Type B pancreatic cell (in vitro differentiated cells): ENCODE measurements at regions not wholly inside any gene's neighbourhood (a gene's known extent, or its start where the extent isn't known, plus 50 kb on each side); places are given as distances from the start of the nearest gene placed in this dataset.

ENCODE experiments used
- DNase-seq: peaks from one replicate; pipeline ENCODE4 v3.0.0; 2021; ENCODE audit warnings: mixed read lengths; ENCODE audit not compliant: unreplicated experiment; ENCODE audit errors: extremely low spot score
- H3K27ac Mint-ChIP-seq: 2 replicates; pipeline ENCODE4 v1.8.0; 2021; ENCODE audit warnings: mild to moderate bottlenecking, mixed read lengths
- H3K27me3 Mint-ChIP-seq: 2 replicates; pipeline ENCODE4 v1.8.0; 2021; ENCODE audit warnings: mixed read lengths
- H3K36me3 Mint-ChIP-seq: 2 replicates; pipeline ENCODE4 v1.8.0; 2021; ENCODE audit warnings: mixed read lengths
- H3K4me1 Mint-ChIP-seq: one replicate; pipeline ENCODE4 v1.8.0; 2021; ENCODE audit warnings: mixed read lengths; ENCODE audit not compliant: unreplicated experiment
- H3K4me3 Mint-ChIP-seq: 2 replicates; pipeline ENCODE4 v1.8.0; 2021; ENCODE audit warnings: mild to moderate bottlenecking, mixed read lengths
- H3K9me3 Mint-ChIP-seq: 2 replicates; pipeline ENCODE4 v1.8.0; 2021; ENCODE audit warnings: mixed read lengths
- CTCF ChIP-seq: fragments of 200-600 bp; sonication (generic); conservative IDR thresholded peaks from 2 replicates; pipeline ENCODE4 v1.5.0; 2021; ENCODE audit warnings: antibody characterized with exemption, mild to moderate bottlenecking

- no peaks in the 10 kb centered on the region for H3K36me3 Mint-ChIP-seq
- H3K4me3 Mint-ChIP-seq: no peak overlapping the region
- peaks cover 5% of the 10 kb centered on the region for H3K9me3 Mint-ChIP-seq
- DNase-seq: no peak
- no peak for TF ChIP-seq CTCF
- no peaks in the 10 kb centered on the region for H3K4me1 Mint-ChIP-seq
- peaks cover 6% of the 10 kb centered on the region for H3K27me3 Mint-ChIP-seq
- no peak overlapping the region for H3K27ac Mint-ChIP-seq
Measured at GRCh38 chr10:118483496-118483895, 112.0 kb downstream of the PRLHR start.

- H3K27me3 Mint-ChIP-seq: peaks cover 6% of the 10 kb centered on the region
- no peak for DNase-seq
- no peaks in the 10 kb centered on the region for H3K36me3 Mint-ChIP-seq
- peaks cover 4% of the 10 kb centered on the region for H3K9me3 Mint-ChIP-seq
- no peak for TF ChIP-seq CTCF
- no peak overlapping the region for H3K4me3 Mint-ChIP-seq
- no peak overlapping the region for H3K27ac Mint-ChIP-seq
- no peaks in the 10 kb centered on the region for H3K4me1 Mint-ChIP-seq
Measured at GRCh38 chr10:118482393-118483331, 112.8 kb downstream of the PRLHR start.

- peaks cover 4% of the 10 kb centered on the region for H3K9me3 Mint-ChIP-seq
Measured at GRCh38 chr10:118481871-118482270, 113.6 kb downstream of the PRLHR start.

GRCh38 chr10:118475214-118475613, 120.2 kb downstream of the PRLHR start:
- H3K4me1 Mint-ChIP-seq: peaks cover 16% of the 10 kb centered on the region
- H3K9me3 Mint-ChIP-seq: no peaks in the 10 kb centered on the region
- no peak for DNase-seq
- no peak for TF ChIP-seq CTCF
- no peak overlapping the region for H3K27ac Mint-ChIP-seq
- H3K27me3 Mint-ChIP-seq: peaks cover 18% of the 10 kb centered on the region
- no peaks in the 10 kb centered on the region for H3K36me3 Mint-ChIP-seq
- H3K4me3 Mint-ChIP-seq: no peak overlapping the region

More at GRCh38 chr10:118481871-118482270, 113.6 kb downstream of the PRLHR start:
- H3K36me3 Mint-ChIP-seq: no peaks in the 10 kb centered on the region
- TF ChIP-seq CTCF: no peak
- DNase-seq: no peak
- H3K27me3 Mint-ChIP-seq: peaks cover 6% of the 10 kb centered on the region
- no peaks in the 10 kb centered on the region for H3K4me1 Mint-ChIP-seq
- no peak overlapping the region for H3K4me3 Mint-ChIP-seq
- no peak overlapping the region for H3K27ac Mint-ChIP-seq

GRCh38 chr10:118474111-118474510, 121.3 kb downstream of the PRLHR start:
- no peak overlapping the region for H3K4me3 Mint-ChIP-seq
- peaks cover 16% of the 10 kb centered on the region for H3K4me1 Mint-ChIP-seq
- TF ChIP-seq CTCF: no peak
- H3K27ac Mint-ChIP-seq: no peak overlapping the region
- H3K27me3 Mint-ChIP-seq: peaks cover 24% of the 10 kb centered on the region
- H3K9me3 Mint-ChIP-seq: no peaks in the 10 kb centered on the region
- DNase-seq: no peak
- H3K36me3 Mint-ChIP-seq: no peaks in the 10 kb centered on the region
